ENCODE measurements at regions not wholly inside any gene's neighbourhood (a gene's known extent, or its start where the extent isn't known, plus 50 kb on each side); places are given as distances from the start of the nearest gene placed in this dataset.

GRCh38 chr12:91722072-91722471, 423.6 kb downstream of the BTG1 start:
- Histone ChIP-seq H3K9me2 (ENCODE audit: low read depth, low read length) (no peaks in the 10 kb centered on the region), H3F3A (ENCODE audit: insufficient read depth, low read length) (no peaks in the 10 kb centered on the region)
- TF ChIP-seq, protein P1, sequence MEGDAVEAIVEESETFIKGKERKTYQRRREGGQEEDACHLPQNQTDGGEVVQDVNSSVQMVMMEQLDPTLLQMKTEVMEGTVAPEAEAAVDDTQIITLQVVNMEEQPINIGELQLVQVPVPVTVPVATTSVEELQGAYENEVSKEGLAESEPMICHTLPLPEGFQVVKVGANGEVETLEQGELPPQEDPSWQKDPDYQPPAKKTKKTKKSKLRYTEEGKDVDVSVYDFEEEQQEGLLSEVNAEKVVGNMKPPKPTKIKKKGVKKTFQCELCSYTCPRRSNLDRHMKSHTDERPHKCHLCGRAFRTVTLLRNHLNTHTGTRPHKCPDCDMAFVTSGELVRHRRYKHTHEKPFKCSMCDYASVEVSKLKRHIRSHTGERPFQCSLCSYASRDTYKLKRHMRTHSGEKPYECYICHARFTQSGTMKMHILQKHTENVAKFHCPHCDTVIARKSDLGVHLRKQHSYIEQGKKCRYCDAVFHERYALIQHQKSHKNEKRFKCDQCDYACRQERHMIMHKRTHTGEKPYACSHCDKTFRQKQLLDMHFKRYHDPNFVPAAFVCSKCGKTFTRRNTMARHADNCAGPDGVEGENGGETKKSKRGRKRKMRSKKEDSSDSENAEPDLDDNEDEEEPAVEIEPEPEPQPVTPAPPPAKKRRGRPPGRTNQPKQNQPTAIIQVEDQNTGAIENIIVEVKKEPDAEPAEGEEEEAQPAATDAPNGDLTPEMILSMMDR (IDR thresholded peaks at IDR 0.05; ENCODE audit: low read length), result no peak
- no peak for TF ChIP-seq EZH2 (IDR thresholded peaks at IDR 0.05; ENCODE audit: borderline replicate concordance, low read length)

GRCh38 chr12:91721023-91721422, 424.6 kb downstream of the BTG1 start:
- Histone ChIP-seq H2AFZ (ENCODE audit: low read length) (no peak overlapping the region), H3F3A (ENCODE audit: insufficient read depth, low read length) (no peaks in the 10 kb centered on the region), H3K36me3 (ENCODE audit: insufficient read depth, low read length) (no peaks in the 10 kb centered on the region), H3K27ac (ENCODE audit: low read depth, low read length, poor library complexity, severe bottlenecking) (no peak overlapping the region), H3K79me2 (ENCODE audit: insufficient read depth, low read length) (no peaks in the 10 kb centered on the region), H4K20me1 (ENCODE audit: insufficient read depth, low read length) (no peaks in the 10 kb centered on the region), H3K4me2 (ENCODE audit: low read length) (no peak overlapping the region), H3K4me1 (ENCODE audit: insufficient read depth, low read length, severe bottlenecking) (no peaks in the 10 kb centered on the region), H3K9me3 (ENCODE audit: low read length) (no peaks in the 10 kb centered on the region), H3K9ac (ENCODE audit: low read length) (no peak overlapping the region), H3K9me2 (ENCODE audit: low read depth, low read length) (no peaks in the 10 kb centered on the region), H3K27me3 (ENCODE audit: insufficient read depth, low read length) (no peaks in the 10 kb centered on the region), H3K4me3 (ENCODE audit: low read depth, low read length, poor library complexity, severe bottlenecking) (no peak overlapping the region)
- TF ChIP-seq, protein P1 (IDR thresholded peaks at IDR 0.05; ENCODE audit: low read length), result no peak
- TF ChIP-seq EZH2 (IDR thresholded peaks at IDR 0.05; ENCODE audit: borderline replicate concordance, low read length), result no peak

More at GRCh38 chr12:91722072-91722471, 423.6 kb downstream of the BTG1 start:
- Histone ChIP-seq H4K20me1 (ENCODE audit: insufficient read depth, low read length) (no peaks in the 10 kb centered on the region), H3K4me2 (ENCODE audit: low read length) (no peak overlapping the region), H3K9me3 (ENCODE audit: low read length) (no peaks in the 10 kb centered on the region), H3K36me3 (ENCODE audit: insufficient read depth, low read length) (no peaks in the 10 kb centered on the region), H3K27ac (ENCODE audit: low read depth, low read length, poor library complexity, severe bottlenecking) (no peak overlapping the region), H3K79me2 (ENCODE audit: insufficient read depth, low read length) (no peaks in the 10 kb centered on the region), H3K9ac (ENCODE audit: low read length) (no peak overlapping the region), H2AFZ (ENCODE audit: low read length) (no peak overlapping the region), H3K4me1 (ENCODE audit: insufficient read depth, low read length, severe bottlenecking) (no peaks in the 10 kb centered on the region), H3K27me3 (ENCODE audit: insufficient read depth, low read length) (no peaks in the 10 kb centered on the region), H3K4me3 (ENCODE audit: low read depth, low read length, poor library complexity, severe bottlenecking) (no peak overlapping the region)

DNA sequence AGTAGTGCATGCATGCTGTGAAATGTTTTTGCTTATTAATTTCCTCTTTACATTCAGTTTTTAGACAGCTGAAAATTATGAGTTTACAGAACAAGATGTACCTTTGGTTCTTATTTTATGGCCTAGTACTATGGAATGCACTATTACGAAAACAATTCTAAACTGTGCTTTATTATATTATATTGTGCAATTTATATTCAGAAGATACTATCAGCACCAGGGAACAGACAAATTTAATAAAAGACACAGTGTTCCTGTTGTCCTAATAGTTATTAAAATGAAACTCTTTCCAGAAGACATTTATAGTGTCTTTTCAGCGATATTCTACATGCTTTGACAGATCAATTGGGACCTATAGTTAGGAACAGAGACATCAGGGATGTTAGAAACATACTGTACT, 427.3 kb downstream of the BTG1 start:
- H3K27me3 ChIP-seq (ENCODE audit: insufficient read depth, low read length), result no peaks in the 10 kb centered on the region
- H3K36me3 ChIP-seq (ENCODE audit: insufficient read depth, low read length), result no peaks in the 10 kb centered on the region
- H3K9ac ChIP-seq (ENCODE audit: low read length), result no peak overlapping the region
- no peaks in the 10 kb centered on the region for H3K4me1 ChIP-seq (ENCODE audit: insufficient read depth, low read length, severe bottlenecking)
- H3K79me2 ChIP-seq (ENCODE audit: insufficient read depth, low read length), result no peaks in the 10 kb centered on the region
- H3K9me3 ChIP-seq (ENCODE audit: low read length), result no peaks in the 10 kb centered on the region
- H3K9me2 ChIP-seq (ENCODE audit: low read depth, low read length), result no peaks in the 10 kb centered on the region
- TF ChIP-seq, protein P1 (IDR thresholded peaks at IDR 0.05; ENCODE audit: low read length), result no peak
- no peak for TF ChIP-seq EZH2 (IDR thresholded peaks at IDR 0.05; ENCODE audit: borderline replicate concordance, low read length)
- no peak overlapping the region for H3K27ac ChIP-seq (ENCODE audit: low read depth, low read length, poor library complexity, severe bottlenecking)
- H4K20me1 ChIP-seq (ENCODE audit: insufficient read depth, low read length), result no peaks in the 10 kb centered on the region
- H3K4me3 ChIP-seq (ENCODE audit: low read depth, low read length, poor library complexity, severe bottlenecking), result no peak overlapping the region
- no peaks in the 10 kb centered on the region for H3F3A ChIP-seq (ENCODE audit: insufficient read depth, low read length)
- no peak overlapping the region for H2AFZ ChIP-seq (ENCODE audit: low read length)
- H3K4me2 ChIP-seq (ENCODE audit: low read length), result no peak overlapping the region
